Cerebellar nuclear complex (tissue), 1 donor: ENCODE measurements at regions not wholly inside any gene's neighbourhood (a gene's known extent, or its start where the extent isn't known, plus 50 kb on each side); places are given as distances from the start of the nearest gene placed in this dataset.
"Not testable (repeated sequence)": the region's sequence is repeated elsewhere in the genome, so short reads cannot be mapped to it uniquely, and the experiment has no call there.

ENCODE experiments used
- DNase-seq, 2 experiments: peaks; one replicate each; lab custom pipeline; 2025; lab: John Stamatoyannopoulos, UW

DNA sequence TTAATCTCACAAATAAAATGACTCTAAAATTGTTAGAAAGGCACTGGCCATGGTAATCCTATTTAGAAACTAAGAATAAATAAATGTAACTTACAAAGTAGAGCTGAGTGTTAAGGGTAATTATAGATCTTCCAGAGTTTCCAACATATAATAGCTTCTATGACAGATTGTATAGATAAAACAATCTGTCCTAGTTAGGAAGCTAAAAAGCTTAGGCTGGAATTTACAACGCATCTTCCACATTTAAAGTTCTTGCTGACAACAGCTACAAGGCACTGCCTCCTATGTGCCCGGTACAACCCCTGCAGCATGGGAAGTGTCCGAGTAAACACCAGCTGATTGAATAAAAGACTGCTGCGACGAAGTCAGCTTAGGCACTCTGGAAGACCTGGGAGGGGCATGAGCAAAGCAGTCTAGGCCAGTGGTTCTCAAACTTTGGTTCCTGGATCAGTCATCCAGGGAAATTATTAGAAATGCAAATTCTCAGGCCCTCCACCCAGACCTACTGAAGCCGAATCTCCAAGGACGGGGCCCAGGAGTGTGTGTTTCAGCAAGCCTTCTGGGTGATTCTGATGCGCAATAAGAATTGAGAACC lies 635.6 kb upstream of the TBX3 start:
- no peak for DNase-seq

DNA sequence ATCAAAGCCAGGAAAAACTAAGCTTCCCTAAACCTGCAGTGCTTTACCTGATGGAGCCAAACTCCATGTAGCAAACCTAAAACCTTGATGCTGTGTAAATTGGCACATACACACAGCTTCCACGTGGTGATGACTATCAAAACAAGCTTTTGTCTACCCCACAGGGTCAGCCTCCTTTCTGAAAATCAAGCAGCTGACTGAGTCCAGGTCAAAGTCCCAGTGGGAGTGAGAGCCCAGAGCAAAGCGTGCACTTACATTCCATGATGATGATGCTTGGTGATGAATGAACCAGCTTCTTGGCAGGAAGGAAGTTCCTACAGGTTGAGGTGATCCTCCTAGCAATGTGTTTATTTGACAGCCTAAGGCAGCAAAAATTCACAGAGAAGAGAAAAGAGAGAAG lies 630.0 kb upstream of the TBX3 start:
- no peak for DNase-seq

DNA sequence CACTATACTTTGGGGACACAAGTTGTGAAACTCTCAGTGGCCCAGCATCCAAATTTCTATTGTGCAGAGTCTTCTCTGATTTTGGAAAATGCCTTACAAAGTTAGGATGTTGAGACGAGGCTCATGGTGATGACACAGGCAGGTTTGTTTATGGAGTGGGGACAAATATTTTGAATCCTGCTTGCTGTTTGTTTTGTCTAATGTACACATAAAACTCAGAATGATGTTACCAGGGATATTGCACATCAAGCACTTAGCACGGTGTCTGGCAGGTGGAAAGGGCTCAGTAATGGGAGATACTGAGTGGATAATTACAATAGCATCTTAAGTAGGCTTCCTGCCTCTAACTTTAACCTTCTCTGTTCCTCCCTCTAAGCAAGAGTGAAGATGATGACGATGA lies 628.9 kb upstream of the TBX3 start:
- DNase-seq = no peak

DNA sequence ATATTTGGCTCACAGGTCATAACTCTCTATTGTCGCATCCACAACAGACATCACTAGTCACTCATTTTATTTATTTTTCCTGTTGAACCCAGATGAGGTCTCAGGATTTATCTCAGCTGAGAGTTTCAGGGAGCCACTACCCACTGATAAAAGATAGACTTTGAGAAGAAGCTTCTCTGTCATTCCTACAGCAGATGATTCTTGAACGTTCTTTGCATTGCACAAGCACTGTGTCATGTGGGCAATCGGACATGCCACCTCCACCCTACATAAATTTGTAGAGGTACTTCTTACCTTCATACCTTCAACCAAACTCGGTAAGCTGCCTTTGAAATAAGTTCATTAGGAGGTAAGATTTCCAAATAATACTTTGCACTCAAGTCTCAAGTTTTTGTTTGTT lies 627.9 kb upstream of the TBX3 start:
- no peak for DNase-seq

DNA sequence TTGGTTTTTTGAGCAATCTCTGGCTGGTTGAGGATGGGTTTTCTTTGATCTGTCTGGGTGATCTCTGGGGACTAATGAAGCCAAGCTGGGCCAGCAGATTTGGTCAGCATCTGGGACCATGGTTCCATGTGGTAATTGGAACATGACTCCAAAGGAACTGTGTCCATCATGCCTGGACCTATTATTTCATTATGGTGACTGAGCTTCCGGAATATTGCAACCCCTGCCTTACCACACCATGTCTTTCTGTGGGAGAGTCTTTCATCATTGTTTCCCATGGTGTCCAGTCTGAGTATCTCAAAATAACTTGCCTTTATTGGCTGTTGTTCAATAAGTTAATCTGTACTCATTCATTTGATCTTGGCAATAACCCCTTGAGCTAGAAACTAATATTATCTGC lies 624.9 kb upstream of the TBX3 start:
- no peak for DNase-seq

DNA sequence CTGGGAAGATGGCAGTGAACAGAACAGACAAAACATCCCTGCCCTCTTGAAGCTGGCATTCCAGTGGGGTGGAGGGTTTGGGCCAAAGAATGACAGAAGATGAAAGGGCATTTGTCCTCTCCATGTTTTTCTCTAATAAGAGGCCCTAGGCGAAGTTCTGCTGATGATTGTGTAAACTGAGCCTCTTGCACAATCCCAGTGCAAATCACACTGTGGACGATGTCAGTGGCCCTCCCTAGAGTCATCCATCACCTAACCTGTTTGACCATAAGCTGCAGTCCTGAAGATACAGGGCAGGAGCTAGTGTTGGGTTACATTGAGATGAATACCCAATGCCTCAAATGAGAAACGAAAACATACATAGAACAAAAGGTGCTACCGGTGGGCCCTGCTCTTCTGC lies 622.4 kb upstream of the TBX3 start:
- no peak for DNase-seq

DNA sequence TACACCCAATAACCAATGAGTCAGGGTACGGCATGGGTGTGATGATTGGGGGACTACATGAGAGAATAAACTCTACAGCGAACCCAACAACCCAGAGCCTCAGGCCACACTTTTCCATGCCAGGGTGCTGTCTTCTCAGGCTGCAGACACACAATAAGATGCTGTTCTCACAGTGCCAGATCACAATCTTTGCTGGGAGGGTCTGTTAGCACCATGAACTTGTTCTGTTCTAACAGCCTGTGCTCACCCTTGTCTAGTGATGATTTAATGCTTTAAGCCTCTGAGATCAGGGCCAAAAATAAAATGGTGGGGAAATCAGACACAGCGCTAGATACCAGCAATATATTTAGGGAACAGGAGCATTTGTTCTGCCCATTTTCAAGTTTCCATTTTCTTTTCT lies 621.9 kb upstream of the TBX3 start:
- no peak for DNase-seq

DNA sequence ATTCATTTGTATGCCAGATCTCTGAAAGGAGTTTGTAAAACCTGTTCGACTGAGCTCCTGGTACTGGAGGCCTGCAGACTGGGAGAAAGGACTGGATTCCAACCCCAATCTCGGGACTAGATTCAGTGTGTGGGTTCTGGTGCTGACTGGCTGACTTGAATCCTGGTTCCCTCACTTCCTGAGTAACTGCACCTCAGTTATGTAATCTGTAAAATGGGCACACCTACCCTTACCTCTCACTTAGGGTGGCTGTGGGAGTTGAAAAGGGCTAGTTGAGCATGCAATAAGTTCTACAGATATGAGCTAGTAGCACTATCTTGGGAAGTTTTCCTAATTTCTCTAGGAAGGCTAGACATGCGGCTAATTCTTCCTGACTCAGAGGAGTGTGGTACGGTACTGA lies 621.3 kb upstream of the TBX3 start:
- DNase-seq = no peak

DNA sequence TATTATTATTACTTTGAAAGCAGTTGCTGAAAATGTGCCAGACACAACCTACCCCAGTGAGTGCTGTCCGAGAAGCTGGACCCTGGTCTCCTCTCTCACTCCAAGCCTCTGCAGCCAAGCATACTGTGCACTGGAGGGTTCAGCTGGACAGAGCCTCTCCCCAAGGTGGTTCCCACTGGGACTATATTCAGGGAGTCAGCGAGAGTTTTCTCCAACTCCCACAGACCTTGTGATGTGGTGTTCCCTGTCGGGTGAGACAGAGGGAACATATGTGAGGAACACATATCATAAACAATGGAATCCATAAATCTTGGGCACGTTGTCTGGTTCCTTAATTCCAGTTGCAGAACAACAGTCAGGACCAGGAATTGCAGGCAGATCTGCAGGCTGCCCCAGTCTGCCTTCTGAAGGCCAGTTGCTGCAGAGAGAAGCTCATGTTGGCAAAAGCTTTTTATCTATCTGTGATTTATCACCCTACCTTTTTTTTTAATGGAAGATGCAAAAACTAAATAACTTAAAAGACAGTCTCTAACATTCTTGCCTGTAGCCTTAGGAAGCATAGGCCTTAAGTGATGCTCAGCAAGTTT lies 619.8 kb upstream of the TBX3 start:
- DNase-seq = no peak

DNA sequence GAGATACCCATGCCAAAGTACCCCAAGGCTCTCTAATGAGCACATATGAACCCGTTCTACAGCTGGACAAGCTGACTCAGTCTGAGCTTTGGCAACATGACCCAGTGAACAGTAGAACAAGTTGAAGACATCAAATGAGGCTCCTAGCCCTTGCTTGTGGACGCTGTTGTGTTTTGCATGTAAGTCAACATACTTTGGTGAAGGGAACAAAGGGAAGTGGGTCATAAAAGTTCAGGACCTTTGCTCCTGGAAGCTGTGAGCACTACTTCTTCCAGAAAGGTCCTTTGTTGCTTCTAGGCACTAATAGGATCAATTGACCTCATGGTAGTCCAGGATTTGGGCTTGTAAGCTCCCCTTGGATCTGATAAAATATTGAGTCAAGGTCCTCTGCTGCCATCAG lies 613.5 kb upstream of the TBX3 start:
- DNase-seq = no peak

DNA sequence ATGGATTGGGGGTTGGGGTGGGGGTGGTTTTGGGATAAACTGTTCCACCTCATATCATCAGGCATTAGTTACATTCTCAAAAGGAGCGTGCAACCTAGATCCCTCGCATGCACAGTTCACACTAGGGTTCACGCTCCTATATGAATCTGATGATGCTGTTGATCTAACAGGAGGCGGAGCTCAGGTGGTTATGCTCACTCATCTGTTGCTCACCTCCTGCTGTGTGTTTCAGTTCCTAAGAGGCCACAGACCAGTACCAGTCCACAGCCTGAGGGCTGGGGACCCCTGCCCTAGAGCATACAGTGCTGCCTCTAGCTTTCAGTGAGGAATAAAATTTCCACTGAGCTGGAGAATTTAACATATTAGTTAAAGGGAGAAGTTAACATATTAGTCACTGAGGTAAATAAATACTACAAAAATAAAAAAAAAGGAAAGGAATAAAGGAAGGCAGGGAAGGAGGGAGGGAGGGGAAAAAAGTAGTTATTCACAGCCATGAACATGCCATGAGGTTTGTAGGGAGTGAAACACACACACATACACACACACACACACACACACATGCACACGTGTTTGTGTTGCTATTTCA lies 612.7 kb upstream of the TBX3 start:
- no peak for DNase-seq

DNA sequence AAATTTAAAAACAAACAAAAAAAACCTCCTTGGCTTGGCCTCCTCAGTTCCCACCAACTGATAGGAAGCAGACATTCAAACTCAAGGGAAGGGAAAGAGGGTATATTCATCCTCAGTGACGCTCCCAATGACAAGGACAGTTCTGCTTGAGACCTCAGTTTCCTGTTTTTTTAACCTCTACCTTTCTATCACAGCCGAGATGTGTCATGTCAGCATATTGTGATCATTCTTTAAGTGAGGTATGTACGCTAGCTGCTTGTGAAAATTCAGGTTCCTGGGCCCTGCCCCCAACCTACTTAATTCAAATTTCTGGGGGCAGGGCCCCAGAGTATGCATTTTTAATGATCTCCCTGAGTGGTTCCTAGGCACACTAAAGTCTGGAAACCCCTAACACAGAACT lies 611.9 kb upstream of the TBX3 start:
- no peak for DNase-seq

DNA sequence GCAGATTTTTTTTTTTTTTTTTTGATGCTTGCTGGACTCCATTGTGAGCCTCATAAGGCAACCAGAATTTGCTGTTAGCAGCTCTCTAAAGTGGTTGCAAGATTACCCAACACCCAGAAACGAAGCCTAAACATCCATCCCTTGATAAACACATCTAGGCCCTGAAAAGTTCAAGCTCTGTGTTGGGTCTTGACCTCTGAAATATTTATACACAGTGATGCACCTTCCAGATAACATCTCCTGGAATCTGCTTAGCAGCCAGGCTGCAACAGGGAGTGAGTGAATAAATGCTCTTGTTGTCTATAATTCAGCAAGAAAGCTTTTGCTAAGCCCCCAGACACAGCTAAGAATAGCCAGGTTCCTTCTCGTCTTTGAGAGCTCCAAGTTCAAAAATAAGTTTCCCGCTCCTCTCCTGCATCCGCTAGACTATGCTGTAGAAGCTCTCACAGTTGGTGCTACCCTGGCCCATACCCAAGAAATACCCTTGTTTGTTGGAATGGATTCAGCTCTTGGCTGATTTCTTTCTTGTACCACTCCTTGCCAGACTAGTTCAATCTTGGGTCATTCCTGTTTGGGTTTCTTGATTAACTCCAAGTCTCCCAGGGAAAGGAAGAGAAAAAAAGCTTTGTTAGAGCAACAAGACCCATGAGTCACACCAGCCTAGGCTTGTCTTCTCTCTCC lies 610.6 kb upstream of the TBX3 start:
- DNase-seq = no peak

DNA sequence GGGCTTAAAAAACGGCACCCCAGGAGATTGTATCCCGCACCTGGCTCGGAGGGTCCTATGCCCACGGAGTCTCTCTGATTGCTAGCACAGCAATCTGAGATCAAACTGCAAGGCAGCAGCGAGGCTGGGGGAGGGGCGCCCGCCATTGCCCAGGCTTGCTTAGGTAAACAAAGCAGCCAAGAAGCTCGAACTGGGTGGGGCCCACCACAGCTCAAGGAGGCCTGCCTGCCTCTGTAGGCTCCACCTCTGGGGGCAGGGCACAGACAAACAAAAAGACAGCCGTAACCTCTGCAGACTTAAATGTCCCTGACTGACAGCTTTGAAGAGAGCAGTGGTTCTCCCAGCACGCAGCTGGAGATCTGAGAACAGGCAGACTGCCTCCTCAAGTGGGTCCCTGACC lies 601.5 kb upstream of the TBX3 start:
- not testable (repeated sequence) for DNase-seq

DNA sequence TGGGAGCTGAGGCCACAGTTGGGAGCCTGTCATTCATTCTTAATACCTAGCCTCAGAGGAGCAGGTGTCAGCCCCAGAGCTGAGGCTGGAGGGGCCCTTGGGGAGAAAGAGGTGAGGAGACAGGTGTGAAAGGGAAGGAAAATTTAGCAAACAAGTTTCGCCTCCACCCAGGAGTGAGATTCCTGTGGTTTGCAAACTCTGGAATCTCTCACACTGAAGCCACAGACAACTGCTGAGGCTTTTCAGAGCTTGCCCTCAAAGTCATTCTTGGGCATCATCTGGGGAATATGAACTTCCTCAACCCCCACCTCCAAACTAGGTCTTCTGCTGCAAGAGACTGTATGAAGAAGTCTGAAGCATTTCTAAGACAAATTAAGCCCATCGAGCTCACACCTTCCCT lies 589.5 kb upstream of the TBX3 start:
- no peak for DNase-seq

DNA sequence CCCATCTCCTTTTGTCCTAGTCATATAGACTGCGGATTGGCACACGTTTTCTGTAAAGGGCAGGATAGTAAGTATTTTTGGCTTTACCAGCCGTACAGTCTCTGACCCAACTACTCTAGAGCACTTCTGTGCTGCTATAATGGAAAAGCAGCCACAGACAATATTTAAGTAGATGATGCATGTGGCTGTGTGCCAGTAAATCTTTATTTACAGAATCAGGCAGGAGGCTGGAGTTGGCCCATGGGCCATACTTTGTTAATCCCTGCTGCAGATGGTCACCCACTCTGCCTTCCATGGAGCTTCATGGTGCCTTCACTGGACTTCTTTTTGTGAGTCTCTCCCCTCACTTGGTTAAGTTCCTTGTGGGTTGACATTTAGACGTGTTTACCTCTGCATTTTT lies 584.5 kb upstream of the TBX3 start:
- no peak for DNase-seq

DNA sequence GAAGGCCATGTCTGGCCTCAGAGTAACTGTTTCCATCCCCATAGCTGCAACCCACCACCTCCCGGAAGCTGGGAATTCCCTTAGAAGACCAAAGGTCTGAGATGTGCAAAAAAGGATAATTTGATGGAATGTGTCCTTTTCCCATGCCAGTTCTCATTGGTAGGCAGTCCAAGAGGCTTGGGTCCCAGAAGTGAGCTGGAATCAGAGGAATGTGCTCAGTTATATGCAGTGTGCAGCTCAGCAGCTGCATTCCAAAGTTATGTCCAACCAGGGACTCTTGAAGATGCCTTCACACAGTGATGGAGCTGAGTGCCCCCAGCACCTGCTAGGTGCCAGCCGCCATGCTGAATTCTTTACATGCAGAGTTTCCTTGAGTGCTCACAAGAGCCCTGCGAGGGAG lies 583.9 kb upstream of the TBX3 start:
- DNase-seq = no peak

DNA sequence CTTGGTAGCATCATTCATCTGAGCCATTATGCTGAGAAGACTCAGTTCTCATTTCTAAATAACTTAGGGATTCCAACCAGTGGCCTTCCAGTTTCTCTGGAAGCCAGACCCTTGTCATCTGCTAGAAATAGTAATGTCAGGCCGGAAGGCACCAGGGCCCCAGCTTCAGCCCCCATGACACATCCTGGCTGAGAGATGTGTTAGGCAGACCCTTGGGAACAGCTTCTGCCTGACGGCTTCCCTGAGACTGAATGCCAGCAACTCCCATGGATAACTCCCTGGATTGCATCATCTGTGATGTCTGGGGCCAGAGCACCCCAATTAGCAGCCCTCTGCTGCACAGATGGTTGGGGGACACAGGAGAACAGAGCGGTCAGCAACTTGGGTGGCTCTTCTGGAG lies 583.5 kb upstream of the TBX3 start:
- no peak for DNase-seq

DNA sequence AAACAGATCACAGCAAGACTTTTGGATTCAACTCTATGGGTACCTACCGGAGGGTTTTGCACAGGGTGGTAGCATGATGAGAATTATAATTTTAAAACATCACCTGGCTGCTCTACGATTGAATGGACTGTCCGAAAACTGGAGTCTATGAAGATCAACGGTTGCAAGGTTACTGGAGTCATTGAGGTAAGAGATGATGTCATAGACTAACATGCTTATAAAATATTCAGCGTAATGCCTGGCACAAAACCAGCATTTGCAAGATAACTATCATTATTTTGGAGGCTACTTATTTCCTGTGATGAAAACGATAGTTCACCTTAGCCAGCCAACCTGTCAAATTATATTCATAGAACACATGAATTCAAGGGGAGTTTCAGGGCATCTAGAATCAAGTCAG lies 580.6 kb upstream of the TBX3 start:
- no peak for DNase-seq

DNA sequence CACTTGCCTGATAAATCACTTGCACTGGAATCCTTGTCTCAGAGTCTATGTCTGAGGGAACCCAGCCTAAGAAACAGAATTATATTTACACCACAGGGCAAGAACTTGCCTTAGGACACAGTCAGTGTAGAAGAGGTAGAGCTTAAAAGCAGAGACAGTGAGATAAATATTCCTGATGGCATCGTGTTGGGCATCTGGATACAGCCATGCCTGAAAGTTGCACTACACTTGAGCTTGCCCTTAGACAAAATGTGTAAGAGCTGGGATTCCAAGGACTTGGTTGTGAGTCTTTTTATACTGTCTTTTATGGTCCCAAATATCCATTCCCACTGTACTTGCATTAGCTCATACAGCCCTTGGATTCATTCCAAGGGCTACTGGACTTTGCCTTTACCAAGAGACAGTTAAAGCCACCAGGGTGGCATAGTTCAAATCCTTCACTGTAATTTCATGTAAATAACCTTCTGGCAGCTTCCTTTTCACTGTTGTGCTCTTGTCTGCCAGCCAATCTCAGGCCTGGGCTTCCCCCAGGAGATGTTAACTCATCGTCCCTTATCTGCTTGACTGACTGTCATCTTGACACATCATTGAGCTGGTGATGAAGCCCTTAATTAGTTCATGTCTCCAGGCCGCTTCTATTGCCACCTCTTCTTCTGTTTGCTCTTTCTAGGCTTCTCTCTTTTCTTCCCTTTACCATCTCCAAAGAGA lies 577.9 kb upstream of the TBX3 start:
- no peak for DNase-seq

DNA sequence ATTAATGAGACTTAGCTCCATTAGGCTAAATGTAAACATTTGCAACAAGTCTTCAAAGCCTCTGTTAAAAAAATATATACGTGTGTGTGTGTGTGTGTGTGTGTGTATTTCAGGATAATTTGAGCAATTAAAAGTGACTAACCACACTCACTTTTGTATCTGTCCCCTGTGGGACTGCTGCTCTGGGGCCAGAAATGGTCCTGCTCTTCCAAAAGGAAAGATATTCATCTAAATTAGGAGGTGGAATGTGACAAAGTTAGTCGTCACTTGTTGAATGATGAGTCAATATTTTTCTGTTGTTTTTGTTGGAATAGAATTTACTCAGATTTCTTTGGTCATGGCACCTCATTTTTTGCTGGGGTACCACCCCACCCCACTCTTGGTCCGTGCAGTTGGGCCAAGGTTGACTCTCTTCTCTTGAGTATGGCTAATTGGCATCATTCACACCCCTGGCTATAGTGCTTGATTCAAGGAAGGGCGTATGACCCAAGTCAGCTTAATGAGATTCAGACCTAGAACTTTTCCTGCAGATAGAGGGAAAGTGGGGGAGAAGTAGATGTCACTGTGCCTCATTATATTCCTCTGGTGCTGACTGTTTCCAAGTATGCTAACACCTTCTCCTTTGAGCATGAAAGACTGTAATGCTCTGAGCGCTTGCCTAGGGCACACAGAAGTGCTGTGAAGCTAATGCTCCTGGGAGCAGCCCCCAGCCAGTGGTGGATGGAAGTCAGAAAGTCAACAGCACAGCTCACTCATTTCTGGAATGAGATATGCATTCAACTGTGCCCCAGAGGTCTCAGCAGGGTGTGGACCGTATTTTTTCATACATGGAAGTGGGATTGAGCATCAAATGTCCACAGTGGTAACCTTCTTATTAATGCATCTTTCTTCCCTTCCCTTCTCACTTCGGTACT lies 577.0 kb upstream of the TBX3 start:
- DNase-seq = no peak
